ENCODE measurements at regions not wholly inside any gene's neighbourhood (a gene's known extent, or its start where the extent isn't known, plus 50 kb on each side); places are given as distances from the start of the nearest gene placed in this dataset.

DNA sequence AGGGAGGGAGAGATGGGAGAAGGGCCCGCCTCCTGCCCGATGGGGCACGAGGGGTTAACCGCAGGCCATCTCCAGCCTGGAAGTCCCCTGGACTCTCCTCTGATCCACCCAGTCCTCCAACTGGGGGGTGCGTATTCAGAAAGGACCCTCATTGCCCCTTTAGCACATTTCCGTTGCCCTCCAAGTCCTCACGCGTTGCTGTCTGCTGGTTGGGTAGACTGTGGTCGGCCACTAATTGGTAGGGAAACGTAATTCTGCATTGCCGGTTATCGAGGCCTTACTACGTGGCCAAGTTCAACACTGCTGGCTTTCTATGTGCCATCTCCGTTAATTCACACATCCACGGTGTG is 103.4 kb downstream of the FOXL1 start:
- Histone ChIP-seq H3K36me3 (ENCODE audit: control insufficient read depth in 2 of 2, insufficient read depth in 1 of 2, low read length in 2 of 2) (no peaks in the 10 kb centered on the region), H3K27ac (ENCODE audit: extremely low read depth, low read depth, low read length) (no peak overlapping the region), H3K9me3 (ENCODE audit: control insufficient read depth, insufficient read depth, low read depth, low read length) (no peaks in the 10 kb centered on the region), H3K4me1 (ENCODE audit: control insufficient read depth, insufficient read depth, low read length) (no peaks in the 10 kb centered on the region), H3K4me3 (ENCODE audit: low read depth, low read length) (no peak overlapping the region)
- no peak for TF ChIP-seq ZNF473 (tag by site-specific recombination; IDR thresholded peaks at IDR 0.05)
- TF ChIP-seq, protein P1, sequence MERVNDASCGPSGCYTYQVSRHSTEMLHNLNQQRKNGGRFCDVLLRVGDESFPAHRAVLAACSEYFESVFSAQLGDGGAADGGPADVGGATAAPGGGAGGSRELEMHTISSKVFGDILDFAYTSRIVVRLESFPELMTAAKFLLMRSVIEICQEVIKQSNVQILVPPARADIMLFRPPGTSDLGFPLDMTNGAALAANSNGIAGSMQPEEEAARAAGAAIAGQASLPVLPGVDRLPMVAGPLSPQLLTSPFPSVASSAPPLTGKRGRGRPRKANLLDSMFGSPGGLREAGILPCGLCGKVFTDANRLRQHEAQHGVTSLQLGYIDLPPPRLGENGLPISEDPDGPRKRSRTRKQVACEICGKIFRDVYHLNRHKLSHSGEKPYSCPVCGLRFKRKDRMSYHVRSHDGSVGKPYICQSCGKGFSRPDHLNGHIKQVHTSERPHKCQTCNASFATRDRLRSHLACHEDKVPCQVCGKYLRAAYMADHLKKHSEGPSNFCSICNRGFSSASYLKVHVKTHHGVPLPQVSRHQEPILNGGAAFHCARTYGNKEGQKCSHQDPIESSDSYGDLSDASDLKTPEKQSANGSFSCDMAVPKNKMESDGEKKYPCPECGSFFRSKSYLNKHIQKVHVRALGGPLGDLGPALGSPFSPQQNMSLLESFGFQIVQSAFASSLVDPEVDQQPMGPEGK (tag by site-specific recombination; IDR thresholded peaks at IDR 0.05) = no peak
- TF ChIP-seq ZNF174 (tag by site-specific recombination; IDR thresholded peaks at IDR 0.05) = no peak
- TF ChIP-seq, protein P2, sequence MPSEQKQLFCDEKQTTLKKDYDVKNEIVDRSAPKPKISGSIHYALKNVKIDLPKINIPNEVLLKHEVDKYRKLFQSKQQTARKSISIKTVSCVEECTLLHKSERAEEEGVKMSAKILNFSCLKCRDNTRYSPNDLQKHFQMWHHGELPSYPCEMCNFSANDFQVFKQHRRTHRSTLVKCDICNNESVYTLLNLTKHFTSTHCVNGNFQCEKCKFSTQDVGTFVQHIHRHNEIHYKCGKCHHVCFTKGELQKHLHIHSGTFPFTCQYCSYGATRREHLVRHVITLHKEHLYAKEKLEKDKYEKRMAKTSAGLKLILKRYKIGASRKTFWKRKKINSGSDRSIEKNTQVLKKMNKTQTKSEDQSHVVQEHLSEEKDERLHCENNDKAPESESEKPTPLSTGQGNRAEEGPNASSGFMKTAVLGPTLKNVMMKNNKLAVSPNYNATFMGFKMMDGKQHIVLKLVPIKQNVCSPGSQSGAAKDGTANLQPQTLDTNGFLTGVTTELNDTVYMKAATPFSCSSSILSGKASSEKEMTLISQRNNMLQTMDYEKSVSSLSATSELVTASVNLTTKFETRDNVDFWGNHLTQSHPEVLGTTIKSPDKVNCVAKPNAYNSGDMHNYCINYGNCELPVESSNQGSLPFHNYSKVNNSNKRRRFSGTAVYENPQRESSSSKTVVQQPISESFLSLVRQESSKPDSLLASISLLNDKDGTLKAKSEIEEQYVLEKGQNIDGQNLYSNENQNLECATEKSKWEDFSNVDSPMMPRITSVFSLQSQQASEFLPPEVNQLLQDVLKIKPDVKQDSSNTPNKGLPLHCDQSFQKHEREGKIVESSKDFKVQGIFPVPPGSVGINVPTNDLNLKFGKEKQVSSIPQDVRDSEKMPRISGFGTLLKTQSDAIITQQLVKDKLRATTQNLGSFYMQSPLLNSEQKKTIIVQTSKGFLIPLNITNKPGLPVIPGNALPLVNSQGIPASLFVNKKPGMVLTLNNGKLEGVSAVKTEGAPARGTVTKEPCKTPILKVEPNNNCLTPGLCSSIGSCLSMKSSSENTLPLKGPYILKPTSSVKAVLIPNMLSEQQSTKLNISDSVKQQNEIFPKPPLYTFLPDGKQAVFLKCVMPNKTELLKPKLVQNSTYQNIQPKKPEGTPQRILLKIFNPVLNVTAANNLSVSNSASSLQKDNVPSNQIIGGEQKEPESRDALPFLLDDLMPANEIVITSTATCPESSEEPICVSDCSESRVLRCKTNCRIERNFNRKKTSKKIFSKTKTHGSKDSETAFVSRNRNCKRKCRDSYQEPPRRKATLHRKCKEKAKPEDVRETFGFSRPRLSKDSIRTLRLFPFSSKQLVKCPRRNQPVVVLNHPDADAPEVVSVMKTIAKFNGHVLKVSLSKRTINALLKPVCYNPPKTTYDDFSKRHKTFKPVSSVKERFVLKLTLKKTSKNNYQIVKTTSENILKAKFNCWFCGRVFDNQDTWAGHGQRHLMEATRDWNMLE (tag by site-specific recombination; conservative IDR thresholded peaks at IDR 0.05; ENCODE audit: low read depth) = no peak
- TF ChIP-seq ZNF544 (tag by site-specific recombination; IDR thresholded peaks at IDR 0.05) = no peak
- no peak for TF ChIP-seq ZIC2 (tag by site-specific recombination; IDR thresholded peaks at IDR 0.05)
- no peak for TF ChIP-seq ZNF10 (tag by site-specific recombination; IDR thresholded peaks at IDR 0.05)
- no peak for TF ChIP-seq ZNF140 (tag by site-specific recombination; IDR thresholded peaks at IDR 0.05)
- TF ChIP-seq ZSCAN30 (tag by site-specific recombination; IDR thresholded peaks at IDR 0.05) = no peak
- TF ChIP-seq ZBTB1 (tag by site-specific recombination; IDR thresholded peaks at IDR 0.05) = no peak
- TF ChIP-seq MYNN (tag by site-specific recombination; IDR thresholded peaks at IDR 0.05; ENCODE audit: borderline replicate concordance) = no peak
- TF ChIP-seq ZNF239 (tag by site-specific recombination; IDR thresholded peaks at IDR 0.05) = no peak
- TF ChIP-seq ZNF114 (tag by site-specific recombination; IDR thresholded peaks at IDR 0.05) = no peak
- TF ChIP-seq, protein P3, sequence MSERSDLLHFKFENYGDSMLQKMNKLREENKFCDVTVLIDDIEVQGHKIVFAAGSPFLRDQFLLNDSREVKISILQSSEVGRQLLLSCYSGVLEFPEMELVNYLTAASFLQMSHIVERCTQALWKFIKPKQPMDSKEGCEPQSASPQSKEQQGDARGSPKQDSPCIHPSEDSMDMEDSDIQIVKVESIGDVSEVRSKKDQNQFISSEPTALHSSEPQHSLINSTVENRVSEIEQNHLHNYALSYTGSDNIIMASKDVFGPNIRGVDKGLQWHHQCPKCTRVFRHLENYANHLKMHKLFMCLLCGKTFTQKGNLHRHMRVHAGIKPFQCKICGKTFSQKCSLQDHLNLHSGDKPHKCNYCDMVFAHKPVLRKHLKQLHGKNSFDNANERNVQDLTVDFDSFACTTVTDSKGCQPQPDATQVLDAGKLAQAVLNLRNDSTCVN (tag by site-specific recombination; optimal IDR thresholded peaks at IDR 0.05) = no peak
- ChIA-PET CTCF (no interaction called here), POLR2A (no interaction called here)

DNA sequence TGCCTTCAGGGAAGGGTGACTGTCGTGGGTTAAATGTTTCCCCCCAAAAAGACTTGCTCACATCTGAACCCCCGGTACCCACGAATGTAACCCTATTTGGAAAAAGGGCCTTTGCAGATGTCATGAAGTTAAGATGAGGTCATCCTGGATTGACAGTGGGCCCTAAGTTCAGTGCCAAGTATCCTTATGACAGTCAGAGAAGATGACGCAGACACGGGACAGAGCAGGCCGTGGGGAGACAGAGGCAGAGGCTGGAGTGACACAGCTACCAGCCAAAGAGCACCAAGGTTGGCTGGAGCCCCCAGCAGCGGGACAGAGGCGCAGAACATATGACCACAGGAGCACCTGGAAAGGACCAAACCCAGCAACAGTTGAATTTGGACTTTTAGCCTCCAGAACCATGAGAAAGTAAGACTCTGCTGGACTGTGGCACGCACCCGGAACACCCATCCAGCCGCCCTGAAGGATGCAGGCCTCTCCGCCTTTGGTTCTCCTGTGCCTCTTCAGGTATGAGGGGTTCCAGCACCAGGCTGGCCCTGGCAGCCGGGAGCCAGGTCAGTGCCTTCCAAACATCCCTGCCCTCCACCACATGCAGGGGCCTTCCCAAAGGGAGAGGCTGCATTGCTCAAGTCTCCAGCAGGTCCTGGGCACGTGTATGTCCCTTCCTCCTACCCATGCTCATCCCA is 104.0 kb downstream of the FOXL1 start:
- ChIA-PET POLR2A (no interaction called here), CTCF (no interaction called here)
- no peak for TF ChIP-seq ZFP69B (tag by site-specific recombination; IDR thresholded peaks at IDR 0.05)
- TF ChIP-seq, protein P4, sequence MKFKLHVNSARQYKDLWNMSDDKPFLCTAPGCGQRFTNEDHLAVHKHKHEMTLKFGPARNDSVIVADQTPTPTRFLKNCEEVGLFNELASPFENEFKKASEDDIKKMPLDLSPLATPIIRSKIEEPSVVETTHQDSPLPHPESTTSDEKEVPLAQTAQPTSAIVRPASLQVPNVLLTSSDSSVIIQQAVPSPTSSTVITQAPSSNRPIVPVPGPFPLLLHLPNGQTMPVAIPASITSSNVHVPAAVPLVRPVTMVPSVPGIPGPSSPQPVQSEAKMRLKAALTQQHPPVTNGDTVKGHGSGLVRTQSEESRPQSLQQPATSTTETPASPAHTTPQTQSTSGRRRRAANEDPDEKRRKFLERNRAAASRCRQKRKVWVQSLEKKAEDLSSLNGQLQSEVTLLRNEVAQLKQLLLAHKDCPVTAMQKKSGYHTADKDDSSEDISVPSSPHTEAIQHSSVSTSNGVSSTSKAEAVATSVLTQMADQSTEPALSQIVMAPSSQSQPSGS (tag by site-specific recombination; IDR thresholded peaks at IDR 0.05; ENCODE audit: low read depth) = 0 out of 2 replicates have a peak, but pooled peaks have one; percentile 11
- Histone ChIP-seq H3K36me3 (ENCODE audit: control insufficient read depth in 2 of 2, insufficient read depth in 1 of 2, low read length in 2 of 2) (no peaks in the 10 kb centered on the region), H3K27ac (ENCODE audit: extremely low read depth, low read depth, low read length) (no peak overlapping the region), H3K4me3 (ENCODE audit: low read depth, low read length) (no peak overlapping the region), H3K4me1 (ENCODE audit: control insufficient read depth, insufficient read depth, low read length) (no peaks in the 10 kb centered on the region), H3K9me3 (ENCODE audit: control insufficient read depth, insufficient read depth, low read depth, low read length) (no peaks in the 10 kb centered on the region)
